ENCODE measurements at regions not wholly inside any gene's neighbourhood (a gene's known extent, or its start where the extent isn't known, plus 50 kb on each side); places are given as distances from the start of the nearest gene placed in this dataset.

GRCh38 chr18:53753601-53754000, 470.9 kb downstream of the MBD2 start:
- no peak overlapping the region for H4K8ac ChIP-seq (replicated peaks; ENCODE audit: insufficient read length, low read depth, low read length)
- H3K23me2 ChIP-seq (ENCODE audit: insufficient read length, low read depth, low read length, poor library complexity, severe bottlenecking), result no peaks in the 10 kb centered on the region
- no peaks in the 10 kb centered on the region for H3K79me1 ChIP-seq (ENCODE audit: insufficient read depth, low read depth, low read length, poor library complexity, severe bottlenecking)
- no peak overlapping the region for H3K4me3 Mint-ChIP-seq
- H3K4me2 ChIP-seq (ENCODE audit: insufficient read depth, insufficient read length, low read length), result no peak overlapping the region
- WGBS (ENCODE audit: extremely low coverage, insufficient read length, low lambda C conversion rate), result no CpG with 5 or more reads among the region's 3 CpGs
- no peak overlapping the region for H4K5ac ChIP-seq (ENCODE audit: insufficient read length, low read depth, low read length)
- H3K27ac Mint-ChIP-seq, result no peak overlapping the region
- no peaks in the 10 kb centered on the region for H3K27me3 Mint-ChIP-seq (ENCODE audit: low read depth)
- no peak overlapping the region for H3K27ac ChIP-seq (ENCODE audit: insufficient read length, low read depth, low read length)
- H3K79me2 ChIP-seq (ENCODE audit: insufficient read depth, low read length), result no peaks in the 10 kb centered on the region
- no peaks in the 10 kb centered on the region; a peak in 1 of 5 replicates for H3K9me3 Mint-ChIP-seq
- H2BK5ac ChIP-seq (ENCODE audit: insufficient read length, low read length), result no peak overlapping the region
- H3K23ac ChIP-seq (ENCODE audit: insufficient read length, low read depth, low read length), result no peak overlapping the region
- H3K14ac ChIP-seq (ENCODE audit: insufficient read depth, low read length), result no peak overlapping the region
- no peak overlapping the region for H2AK5ac ChIP-seq (ENCODE audit: insufficient read length, low read length)
- H3K36me3 Mint-ChIP-seq (ENCODE audit: insufficient read depth in 1 of 3, low read depth in 3 of 3), result no peaks in the 10 kb centered on the region
- H2BK12ac ChIP-seq (ENCODE audit: insufficient read length, low read depth, low read length), result no peak overlapping the region
- no peak overlapping the region for H4K91ac ChIP-seq (ENCODE audit: insufficient read length, low read depth, low read length)
- DNase-seq, result no peak
- H3K27me3 ChIP-seq (ENCODE audit: insufficient read depth, low read length), result no peaks in the 10 kb centered on the region
- no peak for TF ChIP-seq CTCF (conservative IDR thresholded peaks at IDR 0.05)
- no peak overlapping the region for H2BK120ac ChIP-seq (ENCODE audit: low read depth, low read length, poor library complexity, severe bottlenecking)
- no peak overlapping the region for H3T11ph ChIP-seq (ENCODE audit: low read length)
- no peak overlapping the region for H2BK20ac ChIP-seq (ENCODE audit: low read depth, low read length, poor library complexity, severe bottlenecking)
- H3K4ac ChIP-seq (ENCODE audit: low read depth, low read length), result no peak overlapping the region
- no peaks in the 10 kb centered on the region for H4K20me1 ChIP-seq (ENCODE audit: control insufficient read depth, insufficient read depth, insufficient read length)
- H3K9me3 ChIP-seq (ENCODE audit: control insufficient read depth, low read depth, low read length), result no peaks in the 10 kb centered on the region
- no peak overlapping the region for H3K56ac ChIP-seq (ENCODE audit: insufficient read length, low read depth, low read length)
- H3K4me1 ChIP-seq (ENCODE audit: insufficient read depth, low read length), result no peaks in the 10 kb centered on the region
- H3K4me1 Mint-ChIP-seq, result peaks cover 8 to 10% of the 10 kb centered on the region in 2 experiments
- H3K18ac ChIP-seq (ENCODE audit: insufficient read length, low read depth, low read length), result no peak overlapping the region
- H2BK15ac ChIP-seq (ENCODE audit: low read depth, low read length), result no peak overlapping the region
- H2AFZ ChIP-seq (ENCODE audit: low read length), result no peak overlapping the region
- no peak overlapping the region for H3K9ac ChIP-seq (ENCODE audit: extremely low read depth, insufficient read length, low read length)

Data from H9 (cell line).